IMR-90 (cell line): ENCODE measurements at regions not wholly inside any gene's neighbourhood (a gene's known extent, or its start where the extent isn't known, plus 50 kb on each side); places are given as distances from the start of the nearest gene placed in this dataset.

Source experiments
- ATAC-seq: fragments of 200-7000 bp; cut with Tn5 transposase; 2 replicates; pipeline ENCODE4 v1.9.1; 2020; ENCODE audit warnings: low read depth, mild to moderate bottlenecking, moderate library complexity
- BruUV-seq: library from RNA; stranded (reverse); fragments of 400-500 nt; replicated peaks from 2 replicates; lab custom pipeline; 2021; lab: Mats Ljungman, UMichigan
- CTCF ChIA-PET: fragments of 300-600 bp; formaldehyde crosslinking; extraction: SDS; loops from one replicate; lab custom pipeline; 2021; ENCODE audit warnings: antibody characterized with exemption; lab: Yijun Ruan, JAX
- POLR2A ChIA-PET: fragments of 300-600 bp; sonication (Branson Sonifier 250); formaldehyde crosslinking; loops from one replicate; lab custom pipeline; 2022; ENCODE audit warnings: antibody characterized with exemption; ENCODE audit not compliant: unreplicated experiment; lab: Charles Lee
- DNase-seq: peaks from one replicate; pipeline ENCODE4 v3.0.0; 2013
- H2AFZ ChIP-seq: replicated peaks from 2 replicates; pipeline ENCODE3; 2013; ENCODE audit warnings: low read length, mild to moderate bottlenecking; ENCODE audit not compliant: poor library complexity
- H2AK5ac ChIP-seq: 2 replicates; pipeline ENCODE4 v1.6.1; 2013; ENCODE audit warnings: low read depth, low read length, inconsistent platforms
- H2AK9ac ChIP-seq: replicated peaks from 2 replicates; pipeline ENCODE3; 2013; ENCODE audit warnings: mild to moderate bottlenecking, low read depth, low read length, moderate library complexity; ENCODE audit not compliant: poor library complexity
- H2BK120ac ChIP-seq: 2 replicates; pipeline ENCODE4 v1.6.1; 2013; ENCODE audit warnings: low read depth, low read length, inconsistent platforms
- H2BK15ac ChIP-seq: 3 replicates; pipeline ENCODE4 v1.6.1; 2013; ENCODE audit warnings: low read depth, low read length, inconsistent platforms
- H2BK20ac ChIP-seq: 2 replicates; pipeline ENCODE4 v1.6.1; 2013; ENCODE audit warnings: low read depth, mild to moderate bottlenecking, inconsistent platforms, low read length, moderate library complexity
- H2BK5ac ChIP-seq: 2 replicates; pipeline ENCODE4 v1.6.1; 2013; ENCODE audit warnings: mild to moderate bottlenecking, low read depth, low read length, inconsistent platforms; ENCODE audit not compliant: poor library complexity, severe bottlenecking
- H3K14ac ChIP-seq: replicated peaks from 2 replicates; pipeline ENCODE4 v1.6.1; 2013; ENCODE audit warnings: low read depth, low read length, inconsistent platforms
- H3K18ac ChIP-seq: 2 replicates; pipeline ENCODE4 v1.6.1; 2013; ENCODE audit warnings: low read depth, low read length, control low read depth
- H3K23ac ChIP-seq: 2 replicates; pipeline ENCODE4 v1.6.1; 2013; ENCODE audit warnings: low read depth, low read length, inconsistent platforms
- H3K27ac ChIP-seq: 2 replicates; pipeline ENCODE4 v1.5.1; 2013; ENCODE audit warnings: mild to moderate bottlenecking, control low read depth, low read length; ENCODE audit not compliant: insufficient read depth
- H3K27me3 ChIP-seq: 2 replicates; pipeline ENCODE4 v1.6.1; 2013; ENCODE audit warnings: low read length; ENCODE audit not compliant: control insufficient read depth, insufficient read depth
- H3K36me3 ChIP-seq: 2 replicates; pipeline ENCODE4 v1.6.1; 2013; ENCODE audit warnings: low read length, mixed read lengths; ENCODE audit not compliant: control insufficient read depth, insufficient read depth
- H3K4ac ChIP-seq: 2 replicates; pipeline ENCODE4 v1.6.1; 2013; ENCODE audit warnings: low read depth, low read length, inconsistent platforms
- H3K4me1 ChIP-seq: 2 replicates; pipeline ENCODE4 v1.6.1; 2013; ENCODE audit warnings: low read length, mixed read lengths; ENCODE audit not compliant: control insufficient read depth, insufficient read depth
- H3K4me2 ChIP-seq: 2 replicates; pipeline ENCODE4 v1.6.1; 2013; ENCODE audit warnings: low read depth, mild to moderate bottlenecking, control low read depth, low read length, moderate library complexity
- H3K4me3 ChIP-seq: 2 replicates; pipeline ENCODE4 v1.5.1; 2013; ENCODE audit warnings: low read depth, mild to moderate bottlenecking, control low read depth, low read length, moderate library complexity; ENCODE audit not compliant: insufficient read depth
- H3K56ac ChIP-seq: 2 replicates; pipeline ENCODE4 v1.6.1; 2013; ENCODE audit warnings: low read length, inconsistent platforms; ENCODE audit not compliant: insufficient read depth; ENCODE audit errors: extremely low read depth
- H3K79me1 ChIP-seq, 2 experiments: 2 replicates each; pipeline ENCODE4 v1.6.1; 2013; ENCODE audit warnings: low read length in 2 of 2, inconsistent platforms in 1 of 2, low read depth in 1 of 2
- H3K9ac ChIP-seq: 2 replicates; pipeline ENCODE4 v1.6.1; 2013; ENCODE audit warnings: low read depth, low read length, control low read depth
- H3K9me1 ChIP-seq: 2 replicates; pipeline ENCODE4 v1.6.1; 2013; ENCODE audit warnings: low read length, inconsistent platforms; ENCODE audit not compliant: insufficient read depth
- H3K9me3 ChIP-seq: 2 replicates; pipeline ENCODE4 v1.6.1; 2013; ENCODE audit warnings: low read length; ENCODE audit not compliant: control insufficient read depth, insufficient read depth
- H4K20me1 ChIP-seq: 2 replicates; pipeline ENCODE4 v1.6.1; 2013; ENCODE audit warnings: low read length, inconsistent platforms; ENCODE audit not compliant: insufficient read depth
- H4K5ac ChIP-seq: 2 replicates; pipeline ENCODE4 v1.6.1; 2013; ENCODE audit warnings: mild to moderate bottlenecking, low read depth, low read length, control low read depth
- H4K8ac ChIP-seq, 2 experiments: 2 replicates each; pipeline ENCODE4 v1.6.1; 2013; ENCODE audit warnings: low read depth in 2 of 2, low read length in 2 of 2, control low read depth in 1 of 2, inconsistent platforms in 1 of 2
- H4K91ac ChIP-seq: 2 replicates; pipeline ENCODE4 v1.6.1; 2013; ENCODE audit warnings: low read depth, low read length, inconsistent platforms; ENCODE audit not compliant: insufficient read depth
- BHLHE40 ChIP-seq: fragments of 150-350 bp; IDR thresholded peaks from 2 replicates; pipeline ENCODE4 v1.6.1; 2016; ENCODE audit warnings: mild to moderate bottlenecking, low read depth, low read length
- CEBPB ChIP-seq: IDR thresholded peaks from 2 replicates; pipeline ENCODE4 v1.6.1; 2012; ENCODE audit warnings: low read depth, low read length, improper control_type of control experiment
- CHD1 ChIP-seq: IDR thresholded peaks from 2 replicates; pipeline ENCODE4 v1.6.1; 2012; ENCODE audit warnings: low read depth, low read length, improper control_type of control experiment
- CTCF ChIP-seq: conservative IDR thresholded peaks from 2 replicates; pipeline ENCODE4 v1.5.1; 2012; ENCODE audit warnings: mild to moderate bottlenecking, low read depth, low read length, improper control_type of control experiment
- ELK1 ChIP-seq: fragments of 150-350 bp; IDR thresholded peaks from 2 replicates; pipeline ENCODE4 v1.6.1; 2016; ENCODE audit warnings: low read depth, mild to moderate bottlenecking, low read length, moderate library complexity, borderline replicate concordance
- FOS ChIP-seq: fragments of 150-350 bp; IDR thresholded peaks from 2 replicates; pipeline ENCODE4 v1.6.1; 2016; ENCODE audit warnings: low read depth, low read length
- MAFK ChIP-seq: IDR thresholded peaks from 2 replicates; pipeline ENCODE4 v1.6.1; 2012; ENCODE audit warnings: low read depth, low read length, improper control_type of control experiment
- MAZ ChIP-seq: IDR thresholded peaks from 2 replicates; pipeline ENCODE4 v1.6.1; 2012; ENCODE audit warnings: low read depth, mild to moderate bottlenecking, low read length, improper control_type of control experiment, moderate library complexity, borderline replicate concordance
- MXI1 ChIP-seq: IDR thresholded peaks from 2 replicates; pipeline ENCODE4 v1.6.1; 2012; ENCODE audit warnings: low read depth, mild to moderate bottlenecking, low read length, moderate library complexity, borderline replicate concordance
- NFE2L2 ChIP-seq: fragments of 150-350 bp; IDR thresholded peaks from 2 replicates; pipeline ENCODE4 v1.6.1; 2016; ENCODE audit warnings: low read depth, mild to moderate bottlenecking, low read length
- POLR2A ChIP-seq: IDR thresholded peaks from 2 replicates; pipeline ENCODE4 v1.6.1; 2012; ENCODE audit warnings: mild to moderate bottlenecking, low read depth, low read length
- RAD21 ChIP-seq: IDR thresholded peaks from 2 replicates; pipeline ENCODE4 v1.6.1; 2012; ENCODE audit warnings: low read length, improper control_type of control experiment
- RCOR1 ChIP-seq: IDR thresholded peaks from 2 replicates; pipeline ENCODE4 v1.6.1; 2012; ENCODE audit warnings: mild to moderate bottlenecking, low read length, improper control_type of control experiment; ENCODE audit not compliant: insufficient replicate concordance
- RFX5 ChIP-seq: IDR thresholded peaks from 2 replicates; pipeline ENCODE4 v1.8.0; 2012; ENCODE audit warnings: low read depth, mild to moderate bottlenecking, low read length, moderate library complexity
- SMC3 ChIP-seq: fragments of 150-350 bp; IDR thresholded peaks from 2 replicates; pipeline ENCODE4 v1.6.1; 2016; ENCODE audit warnings: low read depth, mild to moderate bottlenecking, antibody characterized with exemption, low read length, moderate library complexity
- USF2 ChIP-seq: fragments of 150-350 bp; IDR thresholded peaks from 2 replicates; pipeline ENCODE4 v1.6.1; 2017; ENCODE audit warnings: mild to moderate bottlenecking, antibody characterized with exemption, low read length, low read depth
- WGBS, 2 experiments: methylation state at CpG; one replicate each; pipeline versions ENCODE4 v1.1.5 to v1.1.7; 2013; ENCODE audit warnings: missing lambda C conversion rate in 2 of 2; ENCODE audit not compliant: insufficient read length in 1 of 2; ENCODE audit errors: extremely low coverage in 2 of 2; 5-methylcytosine and 5-hydroxymethylcytosine counted together
- dilution Hi-C: fragments of 300-500 bp; cut with HindIII; formaldehyde crosslinking; loops from one replicate; pipeline ENCODE4 v1.14.3; 2018; ENCODE audit warnings: low sequenced_read_pairs; ENCODE audit not compliant: unreplicated experiment
- in situ Hi-C: fragments of 300-500 bp; cut with MboI; formaldehyde crosslinking; loops from 3 replicates; pipeline ENCODE4 v1.14.3; 2019; ENCODE audit warnings: low sequenced_read_pairs, inconsistent platforms, mixed read lengths
- intact Hi-C: fragments of 100-400 bp; cut with micrococcal nuclease; formaldehyde crosslinking; loops from 2 replicates; pipeline ENCODE4 v1.10.0; 2022

GRCh38 chr1:5109633-5110032, 455.2 kb downstream of the AJAP1 start:
- Histone ChIP-seq H4K5ac (no peak overlapping the region), H3K27ac (no peak overlapping the region), H3K56ac (no peak overlapping the region), H3K9me1 (no peaks in the 10 kb centered on the region), H2BK20ac (no peak overlapping the region), H3K4me3 (no peak overlapping the region), H3K79me1 (no peaks in the 10 kb centered on the region), H4K91ac (no peak overlapping the region), H2BK120ac (no peak overlapping the region), H3K27me3 (no peaks in the 10 kb centered on the region), H3K9ac (no peak overlapping the region), H3K36me3 (no peaks in the 10 kb centered on the region), H2AK5ac (no peak overlapping the region), H3K18ac (no peak overlapping the region), H4K20me1 (no peaks in the 10 kb centered on the region), H2BK5ac (no peak overlapping the region), H3K4me1 (no peaks in the 10 kb centered on the region), H3K14ac (no peak overlapping the region), H3K4me2 (no peak overlapping the region), H3K23ac (no peak overlapping the region), H3K9me3 (peaks cover 9% of the 10 kb centered on the region), H3K4ac (no peak overlapping the region), H4K8ac (no peak overlapping the region), H2AK9ac (no peak overlapping the region), H2AFZ (no peak overlapping the region), H2BK15ac (no peak overlapping the region)
- dilution Hi-C loops (no loop called here), in situ Hi-C loops (no loop called here), intact Hi-C loops (no loop called here)
- WGBS, 2 experiments = 70% methylated on average over 2 of the region's 11 CpGs; no CpG with 5 or more reads in 1 of the 2 experiments
- POLR2A ChIA-PET = no interaction called here
- CTCF ChIA-PET = no interaction called here
- no peak for TF ChIP-seq NFE2L2
- no peak for TF ChIP-seq BHLHE40
- TF ChIP-seq MXI1 = no peak
- TF ChIP-seq RFX5 = no peak
- no peak for TF ChIP-seq FOS
- no peak for TF ChIP-seq CHD1
- TF ChIP-seq CEBPB = no peak
- TF ChIP-seq RAD21 = no peak
- no peak for TF ChIP-seq SMC3
- no peak for TF ChIP-seq MAZ
- no peak for TF ChIP-seq MAFK
- no peak for TF ChIP-seq RCOR1
- TF ChIP-seq USF2 = no peak
- TF ChIP-seq ELK1 = no peak
- TF ChIP-seq POLR2A = no peak
- TF ChIP-seq CTCF = no peak
- ATAC-seq (no peak), DNase-seq (no peak)
- no TSS peak for BruUV-seq
